GM12865 (cell line): ENCODE measurements at regions not wholly inside any gene's neighbourhood (a gene's known extent, or its start where the extent isn't known, plus 50 kb on each side); places are given as distances from the start of the nearest gene placed in this dataset.

ENCODE experiments used
- DNase-seq: peaks from one replicate; pipeline ENCODE4 v3.0.0; 2010; ENCODE audit warnings: low read depth
- H3K4me3 ChIP-seq: 2 replicates; pipeline ENCODE4 v1.5.1; 2011; ENCODE audit warnings: mild to moderate bottlenecking, low read depth, low read length, control low read depth
- TF ChIP-seq, protein P1 (sequence below): IDR thresholded peaks from 2 replicates; pipeline ENCODE4 v1.5.1; 2011; ENCODE audit warnings: low read length, control low read depth, low read depth, inconsistent platforms; ENCODE audit not compliant: insufficient read depth; ENCODE audit errors: missing control alignments

- TF ChIP-seq, protein P1, sequence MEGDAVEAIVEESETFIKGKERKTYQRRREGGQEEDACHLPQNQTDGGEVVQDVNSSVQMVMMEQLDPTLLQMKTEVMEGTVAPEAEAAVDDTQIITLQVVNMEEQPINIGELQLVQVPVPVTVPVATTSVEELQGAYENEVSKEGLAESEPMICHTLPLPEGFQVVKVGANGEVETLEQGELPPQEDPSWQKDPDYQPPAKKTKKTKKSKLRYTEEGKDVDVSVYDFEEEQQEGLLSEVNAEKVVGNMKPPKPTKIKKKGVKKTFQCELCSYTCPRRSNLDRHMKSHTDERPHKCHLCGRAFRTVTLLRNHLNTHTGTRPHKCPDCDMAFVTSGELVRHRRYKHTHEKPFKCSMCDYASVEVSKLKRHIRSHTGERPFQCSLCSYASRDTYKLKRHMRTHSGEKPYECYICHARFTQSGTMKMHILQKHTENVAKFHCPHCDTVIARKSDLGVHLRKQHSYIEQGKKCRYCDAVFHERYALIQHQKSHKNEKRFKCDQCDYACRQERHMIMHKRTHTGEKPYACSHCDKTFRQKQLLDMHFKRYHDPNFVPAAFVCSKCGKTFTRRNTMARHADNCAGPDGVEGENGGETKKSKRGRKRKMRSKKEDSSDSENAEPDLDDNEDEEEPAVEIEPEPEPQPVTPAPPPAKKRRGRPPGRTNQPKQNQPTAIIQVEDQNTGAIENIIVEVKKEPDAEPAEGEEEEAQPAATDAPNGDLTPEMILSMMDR: no peak
- DNase-seq: no peak
- H3K4me3 ChIP-seq: no peak overlapping the region
These were observed 51.2 kb upstream of the TCL1B start for GRCh38 chr14:95635051-95635450.
